ENCODE measurements at regions not wholly inside any gene's neighbourhood (a gene's known extent, or its start where the extent isn't known, plus 50 kb on each side); places are given as distances from the start of the nearest gene placed in this dataset.

GRCh38 chr9:105089874-105090273 is 154.6 kb upstream of the SLC44A1 start:
- no peak overlapping the region for H3K4me3 ChIP-seq (ENCODE audit: low read depth, low read length)
- H3K9me3 ChIP-seq (ENCODE audit: control insufficient read depth, insufficient read depth, low read depth, low read length) = no peaks in the 10 kb centered on the region
- no peaks in the 10 kb centered on the region for H3K36me3 ChIP-seq (ENCODE audit: control insufficient read depth in 2 of 2, insufficient read depth in 1 of 2, low read length in 2 of 2)
- no peak overlapping the region for H3K27ac ChIP-seq (ENCODE audit: extremely low read depth, low read depth, low read length)
- H3K4me1 ChIP-seq (ENCODE audit: control insufficient read depth, insufficient read depth, low read length) = no peaks in the 10 kb centered on the region
- TF ChIP-seq, protein P1, sequence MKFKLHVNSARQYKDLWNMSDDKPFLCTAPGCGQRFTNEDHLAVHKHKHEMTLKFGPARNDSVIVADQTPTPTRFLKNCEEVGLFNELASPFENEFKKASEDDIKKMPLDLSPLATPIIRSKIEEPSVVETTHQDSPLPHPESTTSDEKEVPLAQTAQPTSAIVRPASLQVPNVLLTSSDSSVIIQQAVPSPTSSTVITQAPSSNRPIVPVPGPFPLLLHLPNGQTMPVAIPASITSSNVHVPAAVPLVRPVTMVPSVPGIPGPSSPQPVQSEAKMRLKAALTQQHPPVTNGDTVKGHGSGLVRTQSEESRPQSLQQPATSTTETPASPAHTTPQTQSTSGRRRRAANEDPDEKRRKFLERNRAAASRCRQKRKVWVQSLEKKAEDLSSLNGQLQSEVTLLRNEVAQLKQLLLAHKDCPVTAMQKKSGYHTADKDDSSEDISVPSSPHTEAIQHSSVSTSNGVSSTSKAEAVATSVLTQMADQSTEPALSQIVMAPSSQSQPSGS (tag by site-specific recombination; IDR thresholded peaks at IDR 0.05; ENCODE audit: low read depth) = no peak
- ChIA-PET CTCF (no interaction called here), POLR2A (no interaction called here)

DNA sequence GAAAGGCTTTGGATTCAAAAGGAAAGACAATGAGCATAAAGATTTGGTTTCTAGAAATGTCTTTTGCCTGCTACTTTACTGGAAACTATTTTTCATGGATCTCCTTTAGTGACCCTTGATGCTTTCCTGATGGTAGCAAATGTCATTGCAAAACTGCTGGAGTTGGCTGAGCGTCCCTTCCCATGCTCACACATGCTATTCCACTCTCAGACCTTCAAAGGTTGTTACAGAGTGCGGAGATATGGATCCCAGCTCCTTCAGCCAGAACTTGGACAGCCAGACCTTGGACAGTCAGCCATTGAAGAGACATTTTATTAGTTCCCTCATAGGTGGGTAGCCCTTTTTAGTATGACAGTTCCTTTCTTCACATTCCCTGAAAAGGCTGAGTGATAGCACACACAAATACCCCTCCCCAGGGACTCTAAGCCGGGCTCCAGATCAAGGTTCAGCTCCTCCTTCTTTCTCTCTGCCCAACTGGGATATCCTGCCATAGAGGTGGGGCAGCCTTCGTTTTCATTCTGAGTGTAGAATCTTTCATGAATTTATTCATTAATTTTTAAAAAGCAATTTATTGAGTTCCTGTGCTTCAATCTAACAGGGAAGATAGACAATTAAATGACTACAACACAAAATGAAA is 153.3 kb upstream of the SLC44A1 start:
- Histone ChIP-seq H3K4me1 (ENCODE audit: control insufficient read depth, insufficient read depth, low read length) (no peaks in the 10 kb centered on the region), H3K27ac (ENCODE audit: extremely low read depth, low read depth, low read length) (no peak overlapping the region), H3K36me3 (ENCODE audit: control insufficient read depth in 2 of 2, insufficient read depth in 1 of 2, low read length in 2 of 2) (no peaks in the 10 kb centered on the region), H3K9me3 (ENCODE audit: control insufficient read depth, insufficient read depth, low read depth, low read length) (no peaks in the 10 kb centered on the region), H3K4me3 (ENCODE audit: low read depth, low read length) (no peak overlapping the region)
- ChIA-PET POLR2A (no interaction called here), CTCF (no interaction called here)
- TF ChIP-seq HOXA7 (CRISPR knock-in tag; IDR thresholded peaks at IDR 0.05; ENCODE audit: borderline replicate concordance) (no peak), ZNF214 (tag by site-specific recombination; IDR thresholded peaks at IDR 0.05; ENCODE audit: borderline replicate concordance) (no peak), ZNF580 (tag by site-specific recombination; IDR thresholded peaks at IDR 0.05) (no peak), ZNF404 (tag by site-specific recombination; IDR thresholded peaks at IDR 0.05) (no peak), ZNF623 (tag by site-specific recombination; IDR thresholded peaks at IDR 0.05) (no peak), ZNF169 (tag by site-specific recombination; IDR thresholded peaks at IDR 0.05) (no peak), ZNF138 (tag by site-specific recombination; IDR thresholded peaks at IDR 0.05; ENCODE audit: borderline replicate concordance) (no peak), ZNF112 (tag by site-specific recombination; IDR thresholded peaks at IDR 0.05) (no peak), ZNF549 (tag by site-specific recombination; IDR thresholded peaks at IDR 0.05) (no peak), YY2 (tag by site-specific recombination; IDR thresholded peaks at IDR 0.05) (no peak), REPIN1 (tag by site-specific recombination; IDR thresholded peaks at IDR 0.05; ENCODE audit: low read depth) (no peak), ZXDB (tag by site-specific recombination; IDR thresholded peaks at IDR 0.05) (no peak), ZNF837 (tag by site-specific recombination; IDR thresholded peaks at IDR 0.05) (no peak), ZNF585B (tag by site-specific recombination; IDR thresholded peaks at IDR 0.05) (no peak), YY1 (tag by site-specific recombination; IDR thresholded peaks at IDR 0.05) (no peak), ZNF596 (tag by site-specific recombination; IDR thresholded peaks at IDR 0.05) (no peak), ZNF366 (tag by site-specific recombination; conservative IDR thresholded peaks at IDR 0.05) (no peak)
- TF ChIP-seq, protein P2, sequence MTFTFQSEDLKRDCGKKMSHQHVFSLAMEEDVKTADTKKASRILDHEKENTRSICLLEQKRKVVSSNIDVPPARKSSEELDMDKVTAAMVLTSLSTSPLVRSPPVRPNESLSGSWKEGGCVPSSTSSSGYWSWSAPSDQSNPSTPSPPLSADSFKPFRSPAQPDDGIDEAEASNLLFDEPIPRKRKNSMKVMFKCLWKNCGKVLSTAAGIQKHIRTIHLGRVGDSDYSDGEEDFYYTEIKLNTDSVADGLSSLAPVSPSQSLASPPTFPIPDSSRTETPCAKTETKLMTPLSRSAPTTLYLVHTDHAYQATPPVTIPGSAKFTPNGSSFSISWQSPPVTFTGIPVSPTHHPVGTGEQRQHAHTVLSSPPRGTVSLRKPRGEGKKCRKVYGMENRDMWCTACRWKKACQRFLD (tag by site-specific recombination; IDR thresholded peaks at IDR 0.05) = no peak

GRCh38 chr9:105093685-105094084 is 150.8 kb upstream of the SLC44A1 start:
- POLR2A ChIA-PET = no interaction called here

More at GRCh38 chr9:105093685-105094084, 150.8 kb upstream of the SLC44A1 start:
- no peak for TF ChIP-seq ZNF354C (tag by site-specific recombination; IDR thresholded peaks at IDR 0.05; ENCODE audit: borderline replicate concordance, low read depth)
- Histone ChIP-seq H3K27ac (ENCODE audit: extremely low read depth, low read depth, low read length) (no peak overlapping the region), H3K4me3 (ENCODE audit: low read depth, low read length) (no peak overlapping the region), H3K36me3 (ENCODE audit: control insufficient read depth in 2 of 2, insufficient read depth in 1 of 2, low read length in 2 of 2) (no peaks in the 10 kb centered on the region), H3K9me3 (ENCODE audit: control insufficient read depth, insufficient read depth, low read depth, low read length) (no peaks in the 10 kb centered on the region), H3K4me1 (ENCODE audit: control insufficient read depth, insufficient read depth, low read length) (no peaks in the 10 kb centered on the region)
- CTCF ChIA-PET = no interaction called here
